Loucy (cell line): ENCODE measurements at regions not wholly inside any gene's neighbourhood (a gene's known extent, or its start where the extent isn't known, plus 50 kb on each side); places are given as distances from the start of the nearest gene placed in this dataset.

Source experiments
- H2AFZ ChIP-seq: fragments of 200-600 bp; sonication (generic); 2 replicates; pipeline ENCODE4 v1.6.0; 2016; ENCODE audit warnings: antibody characterized with exemption, mild to moderate bottlenecking, low read length, moderate library complexity
- H3F3A ChIP-seq: fragments of 200-600 bp; 2 replicates; pipeline ENCODE4 v1.6.0; 2016; ENCODE audit warnings: antibody characterized with exemption, low read depth, mild to moderate bottlenecking
- H3K27me3 ChIP-seq: fragments of 200-600 bp; sonication (generic); 2 replicates; pipeline ENCODE4 v1.6.1; 2014; ENCODE audit warnings: low read length, mild to moderate bottlenecking; ENCODE audit not compliant: insufficient read depth, poor library complexity, severe bottlenecking
- H3K36me3 ChIP-seq: fragments of 200-600 bp; sonication (generic); 2 replicates; pipeline ENCODE4 v1.6.1; 2016; ENCODE audit warnings: low read length; ENCODE audit not compliant: insufficient read depth
- H3K4me1 ChIP-seq: fragments of 200-600 bp; sonication (generic); 2 replicates; pipeline ENCODE4 v1.5.1; 2014; ENCODE audit warnings: low read length, mild to moderate bottlenecking; ENCODE audit not compliant: insufficient read depth, poor library complexity, severe bottlenecking
- H3K4me2 ChIP-seq: fragments of 200-600 bp; sonication (generic); 2 replicates; pipeline ENCODE4 v1.6.0; 2014; ENCODE audit warnings: antibody characterized with exemption, low read length, low read depth, mild to moderate bottlenecking; ENCODE audit not compliant: poor library complexity, severe bottlenecking
- H3K4me3 ChIP-seq: fragments of 200-600 bp; sonication (generic); 2 replicates; pipeline ENCODE4 v1.5.1; 2014; ENCODE audit warnings: low read length, mild to moderate bottlenecking, mixed read lengths; ENCODE audit not compliant: poor library complexity, severe bottlenecking
- H3K79me2 ChIP-seq: fragments of 200-600 bp; sonication (generic); 2 replicates; pipeline ENCODE4 v1.6.1; 2014; ENCODE audit warnings: low read length; ENCODE audit not compliant: insufficient read depth
- H3K9ac ChIP-seq: fragments of 200-600 bp; sonication (generic); 2 replicates; pipeline ENCODE4 v1.6.0; 2014; ENCODE audit warnings: mild to moderate bottlenecking, low read depth, low read length, moderate library complexity; ENCODE audit not compliant: poor library complexity, severe bottlenecking
- H3K9me2 ChIP-seq: fragments of 200-600 bp; sonication (generic); replicated peaks from 2 replicates; pipeline ENCODE4 v1.6.1; 2016; ENCODE audit warnings: low read depth, low read length, mixed read lengths
- H3K9me3 ChIP-seq: fragments of 200-600 bp; sonication (generic); 2 replicates; pipeline ENCODE4 v1.6.1; 2014; ENCODE audit warnings: mild to moderate bottlenecking, antibody characterized with exemption, low read length, low read depth; ENCODE audit not compliant: insufficient read depth
- H4K20me1 ChIP-seq: fragments of 200-600 bp; sonication (generic); 2 replicates; pipeline ENCODE4 v1.6.0; 2014; ENCODE audit warnings: antibody characterized with exemption, low read length, mild to moderate bottlenecking; ENCODE audit not compliant: insufficient read depth, poor library complexity, severe bottlenecking
- EZH2phosphoT487 ChIP-seq: fragments of 200-600 bp; IDR thresholded peaks from 2 replicates; pipeline ENCODE4 v1.6.1; 2018; ENCODE audit warnings: antibody characterized with exemption, mild to moderate bottlenecking, moderate library complexity, borderline replicate concordance
- TF ChIP-seq, protein P1 (sequence below): fragments of 200-600 bp; sonication (generic); conservative IDR thresholded peaks from 2 replicates; pipeline ENCODE4 v1.5.1; 2014; ENCODE audit warnings: mild to moderate bottlenecking, antibody characterized with exemption, low read length

DNA sequence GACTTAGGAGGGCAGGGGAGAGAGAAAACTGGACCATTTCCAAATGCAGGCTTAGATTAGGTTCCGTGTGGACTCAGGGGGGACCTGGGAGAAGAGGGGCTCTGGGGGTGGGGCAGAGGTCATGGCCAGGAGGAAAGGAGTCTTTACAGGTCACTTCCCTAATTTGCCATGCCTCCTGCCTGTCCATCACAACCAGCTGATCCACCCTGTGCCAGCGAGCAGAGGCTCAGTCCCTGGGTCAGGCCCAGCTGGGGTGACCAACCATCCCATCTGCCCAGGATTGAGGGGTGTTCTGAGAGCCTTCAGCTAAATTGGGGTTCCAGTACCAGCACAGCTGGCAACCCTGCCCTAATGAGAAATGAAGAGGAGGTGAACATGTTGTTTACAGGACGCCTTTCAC, 84.6 kb upstream of the CACUL1 start:
- Histone ChIP-seq H3K9me2 (no peaks in the 10 kb centered on the region), H3K27me3 (no peaks in the 10 kb centered on the region), H3K4me2 (no peak overlapping the region), H3F3A (no peaks in the 10 kb centered on the region), H4K20me1 (no peaks in the 10 kb centered on the region), H3K79me2 (no peaks in the 10 kb centered on the region), H3K9ac (no peak overlapping the region), H3K4me1 (no peaks in the 10 kb centered on the region), H2AFZ (no peak overlapping the region), H3K4me3 (no peak overlapping the region), H3K9me3 (no peaks in the 10 kb centered on the region), H3K36me3 (no peaks in the 10 kb centered on the region)
- TF ChIP-seq EZH2phosphoT487: no peak
- TF ChIP-seq, protein P1, sequence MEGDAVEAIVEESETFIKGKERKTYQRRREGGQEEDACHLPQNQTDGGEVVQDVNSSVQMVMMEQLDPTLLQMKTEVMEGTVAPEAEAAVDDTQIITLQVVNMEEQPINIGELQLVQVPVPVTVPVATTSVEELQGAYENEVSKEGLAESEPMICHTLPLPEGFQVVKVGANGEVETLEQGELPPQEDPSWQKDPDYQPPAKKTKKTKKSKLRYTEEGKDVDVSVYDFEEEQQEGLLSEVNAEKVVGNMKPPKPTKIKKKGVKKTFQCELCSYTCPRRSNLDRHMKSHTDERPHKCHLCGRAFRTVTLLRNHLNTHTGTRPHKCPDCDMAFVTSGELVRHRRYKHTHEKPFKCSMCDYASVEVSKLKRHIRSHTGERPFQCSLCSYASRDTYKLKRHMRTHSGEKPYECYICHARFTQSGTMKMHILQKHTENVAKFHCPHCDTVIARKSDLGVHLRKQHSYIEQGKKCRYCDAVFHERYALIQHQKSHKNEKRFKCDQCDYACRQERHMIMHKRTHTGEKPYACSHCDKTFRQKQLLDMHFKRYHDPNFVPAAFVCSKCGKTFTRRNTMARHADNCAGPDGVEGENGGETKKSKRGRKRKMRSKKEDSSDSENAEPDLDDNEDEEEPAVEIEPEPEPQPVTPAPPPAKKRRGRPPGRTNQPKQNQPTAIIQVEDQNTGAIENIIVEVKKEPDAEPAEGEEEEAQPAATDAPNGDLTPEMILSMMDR: no peak

DNA sequence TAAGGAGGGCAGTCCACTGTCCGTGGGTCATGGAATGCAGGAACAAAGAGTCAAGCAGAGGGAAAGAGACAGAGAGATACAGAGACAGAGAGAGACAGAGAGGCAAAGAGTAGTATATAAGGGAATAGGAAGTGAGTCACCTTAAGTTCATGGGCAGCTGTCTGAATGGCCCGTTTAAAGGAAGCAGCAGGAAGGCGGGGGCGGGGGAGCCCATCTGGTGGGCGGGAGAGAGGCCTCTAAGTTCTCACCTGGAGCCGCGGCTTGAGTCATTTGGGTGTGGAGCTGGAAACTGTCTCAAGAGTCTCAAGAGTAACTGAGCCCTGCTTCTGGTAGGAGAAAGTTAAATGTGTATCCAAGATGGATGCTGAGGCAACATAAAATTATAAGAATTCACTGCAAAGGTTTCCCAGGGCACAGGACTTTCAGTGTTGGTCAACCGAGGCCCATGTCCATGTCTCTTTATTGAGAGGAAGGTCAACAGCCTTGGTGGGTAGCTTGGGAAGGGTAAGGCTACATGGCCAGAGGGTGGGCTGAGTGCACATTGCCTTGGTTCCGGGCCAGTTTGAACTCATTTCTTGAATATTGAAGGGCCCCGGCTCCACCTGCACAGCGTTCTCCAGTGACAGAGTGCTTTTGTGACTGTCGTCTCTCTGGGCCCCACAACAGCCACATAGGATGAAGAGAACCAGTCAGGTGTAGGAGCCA, 85.5 kb upstream of the CACUL1 start:
- Histone ChIP-seq H3K4me3 (no peak overlapping the region), H4K20me1 (no peaks in the 10 kb centered on the region), H3K4me1 (no peaks in the 10 kb centered on the region), H3K9me2 (no peaks in the 10 kb centered on the region), H3K79me2 (no peaks in the 10 kb centered on the region), H3K27me3 (no peaks in the 10 kb centered on the region), H2AFZ (no peak overlapping the region), H3K9ac (no peak overlapping the region), H3K36me3 (no peaks in the 10 kb centered on the region), H3F3A (no peaks in the 10 kb centered on the region), H3K4me2 (no peak overlapping the region), H3K9me3 (no peaks in the 10 kb centered on the region)
- TF ChIP-seq EZH2phosphoT487: no peak
- TF ChIP-seq, protein P1: no peak

DNA sequence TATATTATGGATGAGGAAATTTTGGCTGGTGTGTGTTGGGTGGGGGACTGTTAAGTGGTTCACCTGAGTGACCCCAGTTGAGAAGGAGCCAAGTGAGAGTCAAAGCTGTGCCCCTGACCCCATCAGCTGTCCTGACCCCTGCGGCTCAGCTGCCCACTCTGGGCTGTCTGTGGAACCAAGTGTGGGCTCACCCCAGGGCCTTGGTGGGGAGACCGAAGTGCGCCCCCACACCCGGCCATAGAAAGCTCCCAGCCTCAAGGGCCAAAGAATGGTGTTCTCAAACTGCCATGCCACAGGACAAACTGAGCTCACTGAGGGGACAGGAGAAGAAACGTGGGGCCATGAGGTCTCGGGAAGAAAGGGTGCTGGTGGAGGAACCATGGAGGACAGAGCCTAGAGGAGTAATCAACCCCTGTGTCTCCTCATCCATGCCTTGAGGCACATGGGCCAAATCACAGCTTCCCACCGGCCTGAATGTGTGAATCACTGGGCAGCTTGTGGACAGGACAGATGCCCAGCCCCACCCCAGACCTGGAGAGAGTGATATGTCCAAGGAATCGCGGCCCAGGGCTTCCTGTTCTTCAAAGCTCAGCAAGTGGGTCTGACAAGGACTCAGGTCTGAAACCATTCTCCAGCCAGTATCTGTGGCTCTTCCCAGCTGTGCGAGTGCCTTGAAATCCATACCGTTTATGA, 86.2 kb upstream of the CACUL1 start:
- no peaks in the 10 kb centered on the region for H3K27me3 ChIP-seq
- no peak overlapping the region for H2AFZ ChIP-seq
- H3K9me2 ChIP-seq: no peaks in the 10 kb centered on the region
- TF ChIP-seq EZH2phosphoT487: no peak
- TF ChIP-seq, protein P1: no peak
- H3K9me3 ChIP-seq: no peaks in the 10 kb centered on the region
- H3K9ac ChIP-seq: no peak overlapping the region
- no peak overlapping the region for H3K4me3 ChIP-seq
- no peaks in the 10 kb centered on the region for H4K20me1 ChIP-seq
- H3K36me3 ChIP-seq: no peaks in the 10 kb centered on the region
- H3K4me1 ChIP-seq: no peaks in the 10 kb centered on the region
- no peaks in the 10 kb centered on the region for H3F3A ChIP-seq
- H3K79me2 ChIP-seq: no peaks in the 10 kb centered on the region
- H3K4me2 ChIP-seq: no peak overlapping the region
